HG03135 (cell line): ENCODE measurements at regions not wholly inside any gene's neighbourhood (a gene's known extent, or its start where the extent isn't known, plus 50 kb on each side); places are given as distances from the start of the nearest gene placed in this dataset.

Source experiments
- ATAC-seq: cut with Tn5 transposase; IDR thresholded peaks from one replicate; pipeline ENCODE4 v1.9.1; 2021; ENCODE audit warnings: mild to moderate bottlenecking, moderate library complexity; ENCODE audit not compliant: unreplicated experiment

- no peak for ATAC-seq
Observed at GRCh38 chr9:18366184-18366583, 107.8 kb upstream of the ADAMTSL1 start.

- no peak for ATAC-seq
Observed at GRCh38 chr9:18368206-18368605, 105.7 kb upstream of the ADAMTSL1 start.

- no peak for ATAC-seq
Observed at GRCh38 chr9:18371141-18371540, 102.8 kb upstream of the ADAMTSL1 start.

GRCh38 chr9:18371621-18372020 lies 102.3 kb upstream of the ADAMTSL1 start:
- ATAC-seq = no peak

GRCh38 chr9:18379073-18379811 lies 94.7 kb upstream of the ADAMTSL1 start:
- ATAC-seq = no peak

- ATAC-seq = no peak
Observed at GRCh38 chr9:18382243-18382642, 91.7 kb upstream of the ADAMTSL1 start.

GRCh38 chr9:18384066-18384465 lies 89.9 kb upstream of the ADAMTSL1 start:
- no peak for ATAC-seq

GRCh38 chr9:18385696-18386490 lies 88.1 kb upstream of the ADAMTSL1 start:
- no peak for ATAC-seq

- no peak for ATAC-seq
Observed at GRCh38 chr9:18390393-18390792, 83.6 kb upstream of the ADAMTSL1 start.

GRCh38 chr9:18393340-18394130 lies 80.4 kb upstream of the ADAMTSL1 start:
- no peak for ATAC-seq

- ATAC-seq = no peak
Observed at GRCh38 chr9:18394847-18395351, 79.1 kb upstream of the ADAMTSL1 start.

- no peak for ATAC-seq
Observed at GRCh38 chr9:18396102-18396728, 77.7 kb upstream of the ADAMTSL1 start.

GRCh38 chr9:18397076-18397475 lies 76.9 kb upstream of the ADAMTSL1 start:
- ATAC-seq = no peak

- no peak for ATAC-seq
Observed at GRCh38 chr9:18398038-18398437, 75.9 kb upstream of the ADAMTSL1 start.

GRCh38 chr9:18404434-18405029 lies 69.4 kb upstream of the ADAMTSL1 start:
- no peak for ATAC-seq

GRCh38 chr9:18405240-18405639 lies 68.7 kb upstream of the ADAMTSL1 start:
- no peak for ATAC-seq

GRCh38 chr9:18410983-18411382 lies 63.0 kb upstream of the ADAMTSL1 start:
- ATAC-seq = no peak

GRCh38 chr9:18421391-18421790 lies 52.6 kb upstream of the ADAMTSL1 start:
- ATAC-seq = no peak

GRCh38 chr9:18422296-18423036 lies 51.5 kb upstream of the ADAMTSL1 start:
- ATAC-seq = no peak
